ENCODE measurements at regions not wholly inside any gene's neighbourhood (a gene's known extent, or its start where the extent isn't known, plus 50 kb on each side); places are given as distances from the start of the nearest gene placed in this dataset.

DNA sequence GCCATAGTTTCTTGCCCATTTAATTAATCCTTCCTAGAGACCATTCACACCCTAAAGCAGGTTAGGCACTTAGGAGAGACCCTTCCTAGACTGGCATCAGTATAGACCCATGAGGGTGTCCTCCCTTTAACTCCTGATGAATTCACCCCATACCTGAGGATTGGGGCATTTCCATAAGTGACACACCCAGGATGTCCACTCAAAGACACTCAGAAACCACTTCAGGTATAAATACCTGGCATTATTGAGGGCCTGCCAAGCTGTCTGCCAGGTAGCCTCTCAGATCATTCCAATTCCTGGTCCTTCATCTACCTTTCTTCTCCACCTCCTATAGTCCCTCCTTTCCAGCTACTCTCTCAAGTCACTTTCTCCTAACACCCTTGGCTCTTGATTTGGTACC, 57.5 kb upstream of the SLC14A2 start:
- ATAC-seq (no peak), DNase-seq (no peak)

GRCh38 chr18:45559258-45559657, 56.0 kb upstream of the SLC14A2 start:
- H3K9ac ChIP-seq (ENCODE audit: low read length): no peak overlapping the region
- BruUV-seq (replicated peaks): no TSS peak
- no peaks in the 10 kb centered on the region for H3K36me3 ChIP-seq (ENCODE audit: low read depth, low read length)
- H3K4me3 ChIP-seq (ENCODE audit: low read length): no peak overlapping the region
- H3K9me2 ChIP-seq (replicated peaks; ENCODE audit: low read length): no peaks in the 10 kb centered on the region
- intact Hi-C loops (cut with micrococcal nuclease): no loop called here
- H3F3A ChIP-seq (ENCODE audit: low read length, unreplicated experiment): no peaks in the 10 kb centered on the region
- no peaks in the 10 kb centered on the region for H3K79me2 ChIP-seq (ENCODE audit: low read length)
- H4K20me1 ChIP-seq (ENCODE audit: low read length): no peaks in the 10 kb centered on the region
- ChIA-PET CTCF (no interaction called here), POLR2A (ENCODE audit: unreplicated experiment) (no interaction called here)
- H3K4me2 ChIP-seq (ENCODE audit: low read length): no peak overlapping the region
- no peaks in the 10 kb centered on the region for H3K9me3 ChIP-seq (ENCODE audit: low read length)
- DNase-seq: no peak
- no peaks in the 10 kb centered on the region for H3K4me1 ChIP-seq (ENCODE audit: insufficient read depth, low read length)
- ATAC-seq: no peak
- H2AFZ ChIP-seq (ENCODE audit: low read length): no peak overlapping the region
- H3K27ac ChIP-seq (ENCODE audit: low read length): no peak overlapping the region
- H3K27me3 ChIP-seq (ENCODE audit: low read length): no peaks in the 10 kb centered on the region
- no peak for TF ChIP-seq EZH2phosphoT487 (IDR thresholded peaks at IDR 0.05; ENCODE audit: borderline replicate concordance, low read length)
- no peak for TF ChIP-seq EZH2 (IDR thresholded peaks at IDR 0.05; ENCODE audit: low read length, unreplicated experiment)
- no peak for TF ChIP-seq CTCF (conservative IDR thresholded peaks at IDR 0.05; ENCODE audit: low read depth, low read length)

More for the DNA sequence above, 57.5 kb upstream of the SLC14A2 start:
- intact Hi-C loops (cut with micrococcal nuclease): no loop called here
- no peak overlapping the region for H3K27ac ChIP-seq (ENCODE audit: low read length)
- ChIA-PET CTCF (no interaction called here), POLR2A (ENCODE audit: unreplicated experiment) (no interaction called here)
- no peak overlapping the region for H3K4me2 ChIP-seq (ENCODE audit: low read length)
- no peaks in the 10 kb centered on the region for H3K4me1 ChIP-seq (ENCODE audit: insufficient read depth, low read length)
- no peak for TF ChIP-seq CTCF (conservative IDR thresholded peaks at IDR 0.05; ENCODE audit: low read depth, low read length)
- TF ChIP-seq EZH2 (IDR thresholded peaks at IDR 0.05; ENCODE audit: low read length, unreplicated experiment): no peak
- no peak for TF ChIP-seq EZH2phosphoT487 (IDR thresholded peaks at IDR 0.05; ENCODE audit: borderline replicate concordance, low read length)
- H3K9me2 ChIP-seq (replicated peaks; ENCODE audit: low read length): no peaks in the 10 kb centered on the region
- H2AFZ ChIP-seq (ENCODE audit: low read length): no peak overlapping the region
- H3F3A ChIP-seq (ENCODE audit: low read length, unreplicated experiment): no peaks in the 10 kb centered on the region
- no peaks in the 10 kb centered on the region for H3K9me3 ChIP-seq (ENCODE audit: low read length)
- no peak overlapping the region for H3K9ac ChIP-seq (ENCODE audit: low read length)
- no peaks in the 10 kb centered on the region for H4K20me1 ChIP-seq (ENCODE audit: low read length)
- H3K4me3 ChIP-seq (ENCODE audit: low read length): no peak overlapping the region
- no peaks in the 10 kb centered on the region for H3K27me3 ChIP-seq (ENCODE audit: low read length)
- no peaks in the 10 kb centered on the region for H3K36me3 ChIP-seq (ENCODE audit: low read depth, low read length)
- H3K79me2 ChIP-seq (ENCODE audit: low read length): no peaks in the 10 kb centered on the region
- no TSS peak for BruUV-seq (replicated peaks)

DNA sequence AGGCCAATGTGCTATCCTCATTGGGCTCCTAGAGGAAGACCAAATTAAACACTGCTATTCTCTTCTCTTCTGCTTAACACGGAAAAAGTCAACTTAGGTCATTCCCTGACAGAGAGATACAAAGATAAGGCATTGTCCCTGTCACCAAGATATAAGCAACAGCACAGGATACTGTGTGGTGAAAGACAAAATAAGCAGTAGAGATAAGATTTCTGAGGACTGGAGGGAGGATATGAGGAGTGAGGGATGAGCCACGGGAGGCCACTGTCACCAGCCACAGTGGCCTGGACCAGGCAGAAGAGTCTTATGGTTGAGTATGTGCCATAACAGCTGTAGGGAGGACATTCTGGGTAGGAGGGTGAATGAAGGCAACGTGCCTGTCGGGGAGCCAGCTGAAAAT, 54.4 kb upstream of the SLC14A2 start:
- intact Hi-C loops (cut with micrococcal nuclease): no loop called here
- H3K9me2 ChIP-seq (replicated peaks; ENCODE audit: low read length): no peaks in the 10 kb centered on the region
- no peaks in the 10 kb centered on the region for H3K27me3 ChIP-seq (ENCODE audit: low read length)
- H3K4me1 ChIP-seq (ENCODE audit: insufficient read depth, low read length): no peaks in the 10 kb centered on the region
- BruUV-seq (replicated peaks): no TSS peak
- POLR2A ChIA-PET (ENCODE audit: unreplicated experiment): no interaction called here
- no peak overlapping the region for H3K9ac ChIP-seq (ENCODE audit: low read length)
- no peak overlapping the region for H2AFZ ChIP-seq (ENCODE audit: low read length)
- H3K4me2 ChIP-seq (ENCODE audit: low read length): no peak overlapping the region
- DNase-seq (no peak), ATAC-seq (no peak)
- no peak overlapping the region for H3K4me3 ChIP-seq (ENCODE audit: low read length)
- TF ChIP-seq EZH2 (IDR thresholded peaks at IDR 0.05; ENCODE audit: low read length, unreplicated experiment) (no peak), CTCF (conservative IDR thresholded peaks at IDR 0.05; ENCODE audit: low read depth, low read length) (no peak), EZH2phosphoT487 (IDR thresholded peaks at IDR 0.05; ENCODE audit: borderline replicate concordance, low read length) (no peak)
- no peak overlapping the region for H3K27ac ChIP-seq (ENCODE audit: low read length)
- H3K79me2 ChIP-seq (ENCODE audit: low read length): no peaks in the 10 kb centered on the region
- H4K20me1 ChIP-seq (ENCODE audit: low read length): no peaks in the 10 kb centered on the region
- no peaks in the 10 kb centered on the region for H3F3A ChIP-seq (ENCODE audit: low read length, unreplicated experiment)
- H3K9me3 ChIP-seq (ENCODE audit: low read length): no peaks in the 10 kb centered on the region
- CTCF ChIA-PET: no interaction called here
- no peaks in the 10 kb centered on the region for H3K36me3 ChIP-seq (ENCODE audit: low read depth, low read length)

Data from PC-3 (cell line).